Type B pancreatic cell (in vitro differentiated cells): ENCODE measurements at regions not wholly inside any gene's neighbourhood (a gene's known extent, or its start where the extent isn't known, plus 50 kb on each side); places are given as distances from the start of the nearest gene placed in this dataset.

Experiments
- DNase-seq: peaks from one replicate; pipeline ENCODE4 v3.0.0; 2021; ENCODE audit warnings: mixed read lengths; ENCODE audit not compliant: unreplicated experiment; ENCODE audit errors: extremely low spot score
- H3K27ac Mint-ChIP-seq: 2 replicates; pipeline ENCODE4 v1.8.0; 2021; ENCODE audit warnings: mild to moderate bottlenecking, mixed read lengths
- H3K27me3 Mint-ChIP-seq: 2 replicates; pipeline ENCODE4 v1.8.0; 2021; ENCODE audit warnings: mixed read lengths
- H3K36me3 Mint-ChIP-seq: 2 replicates; pipeline ENCODE4 v1.8.0; 2021; ENCODE audit warnings: mixed read lengths
- H3K4me1 Mint-ChIP-seq: one replicate; pipeline ENCODE4 v1.8.0; 2021; ENCODE audit warnings: mixed read lengths; ENCODE audit not compliant: unreplicated experiment
- H3K4me3 Mint-ChIP-seq: 2 replicates; pipeline ENCODE4 v1.8.0; 2021; ENCODE audit warnings: mild to moderate bottlenecking, mixed read lengths
- H3K9me3 Mint-ChIP-seq: 2 replicates; pipeline ENCODE4 v1.8.0; 2021; ENCODE audit warnings: mixed read lengths
- CTCF ChIP-seq: fragments of 200-600 bp; sonication (generic); conservative IDR thresholded peaks from 2 replicates; pipeline ENCODE4 v1.5.0; 2021; ENCODE audit warnings: antibody characterized with exemption, mild to moderate bottlenecking

- DNase-seq = no peak
- Mint-ChIP-seq H3K9me3 (peaks cover 11% of the 10 kb centered on the region), H3K4me3 (no peak overlapping the region), H3K36me3 (no peaks in the 10 kb centered on the region), H3K27ac (no peak overlapping the region), H3K27me3 (peaks cover 4% of the 10 kb centered on the region), H3K4me1 (no peaks in the 10 kb centered on the region)
- TF ChIP-seq CTCF = no peak
Measured at GRCh38 chr1:239058190-239058589, 328.2 kb upstream of the CHRM3 start.

- no peaks in the 10 kb centered on the region for H3K36me3 Mint-ChIP-seq
- H3K4me3 Mint-ChIP-seq = no peak overlapping the region
- H3K27me3 Mint-ChIP-seq = peaks cover 4% of the 10 kb centered on the region
- no peaks in the 10 kb centered on the region for H3K4me1 Mint-ChIP-seq
- peaks cover 11% of the 10 kb centered on the region for H3K9me3 Mint-ChIP-seq
- no peak overlapping the region for H3K27ac Mint-ChIP-seq
- no peak for TF ChIP-seq CTCF
- no peak for DNase-seq
Measured at GRCh38 chr1:239056940-239057339, 329.4 kb upstream of the CHRM3 start.

- Mint-ChIP-seq H3K27me3 (no peaks in the 10 kb centered on the region), H3K9me3 (peaks cover 11% of the 10 kb centered on the region), H3K4me3 (no peak overlapping the region), H3K4me1 (no peaks in the 10 kb centered on the region), H3K27ac (no peak overlapping the region), H3K36me3 (no peaks in the 10 kb centered on the region)
- no peak for DNase-seq
- no peak for TF ChIP-seq CTCF
Measured at GRCh38 chr1:239053279-239053678, 333.1 kb upstream of the CHRM3 start.

GRCh38 chr1:239049571-239049970, 336.8 kb upstream of the CHRM3 start:
- Mint-ChIP-seq H3K27ac (no peak overlapping the region), H3K27me3 (no peaks in the 10 kb centered on the region), H3K36me3 (no peaks in the 10 kb centered on the region), H3K9me3 (peaks cover 3% of the 10 kb centered on the region), H3K4me1 (no peaks in the 10 kb centered on the region), H3K4me3 (no peak overlapping the region)
- no peak for DNase-seq
- no peak for TF ChIP-seq CTCF

- no peaks in the 10 kb centered on the region for H3K27me3 Mint-ChIP-seq
- no peaks in the 10 kb centered on the region for H3K4me1 Mint-ChIP-seq
- TF ChIP-seq CTCF = no peak
- no peaks in the 10 kb centered on the region for H3K9me3 Mint-ChIP-seq
- DNase-seq = no peak
- no peak overlapping the region for H3K27ac Mint-ChIP-seq
- no peak overlapping the region for H3K4me3 Mint-ChIP-seq
- no peaks in the 10 kb centered on the region for H3K36me3 Mint-ChIP-seq
Measured at GRCh38 chr1:239044829-239045228, 341.5 kb upstream of the CHRM3 start.

GRCh38 chr1:239040523-239040922, 345.8 kb upstream of the CHRM3 start:
- no peaks in the 10 kb centered on the region for H3K4me1 Mint-ChIP-seq
- no peak for DNase-seq
- no peak overlapping the region for H3K4me3 Mint-ChIP-seq
- no peak for TF ChIP-seq CTCF
- no peak overlapping the region for H3K27ac Mint-ChIP-seq
- no peaks in the 10 kb centered on the region for H3K27me3 Mint-ChIP-seq
- H3K36me3 Mint-ChIP-seq = no peaks in the 10 kb centered on the region
- no peaks in the 10 kb centered on the region for H3K9me3 Mint-ChIP-seq
